Upper lobe of left lung (tissue), 4 donors: ENCODE measurements at regions not wholly inside any gene's neighbourhood (a gene's known extent, or its start where the extent isn't known, plus 50 kb on each side); places are given as distances from the start of the nearest gene placed in this dataset.

Experiments
- CTCF ChIP-seq, 6 experiments: fragments of 450-650 bp in 4 of 6; fragments of 200-600 bp in 2 of 6; sonication (generic) in 2 of 6; IDR thresholded peaks; one replicate each; pipeline ENCODE4 v1.5.1; 2016 to 2019; ENCODE audit warnings: antibody characterized with exemption in 6 of 6
- POLR2A ChIP-seq, 4 donors: fragments of 450-650 bp; IDR thresholded peaks; one replicate each; pipeline ENCODE4 v1.5.1; 2016 to 2017; ENCODE audit warnings: antibody characterized with exemption in 4 of 4, mild to moderate bottlenecking in 2 of 4

- TF ChIP-seq POLR2A (IDR thresholded peaks at IDR 0.05), result no peak
- no peak for TF ChIP-seq CTCF (IDR thresholded peaks at IDR 0.05)
Observed at GRCh38 chr2:145032791-145033190, 512.9 kb upstream of the ZEB2 start.
